ENCODE measurements at regions not wholly inside any gene's neighbourhood (a gene's known extent, or its start where the extent isn't known, plus 50 kb on each side); places are given as distances from the start of the nearest gene placed in this dataset.

- no peaks in the 10 kb centered on the region for H3K79me2 ChIP-seq (ENCODE audit: control insufficient read depth, insufficient read depth, low read length)
- peaks cover 14% of the 10 kb centered on the region for H3K4me1 ChIP-seq (ENCODE audit: control insufficient read depth, extremely low read depth, insufficient read depth, low read length)
- no peak overlapping the region for H3K27ac ChIP-seq (ENCODE audit: control insufficient read depth, insufficient read depth, low read length)
- H2AFZ ChIP-seq (ENCODE audit: control insufficient read depth, low read length) = no peak overlapping the region
- DNase-seq (ENCODE audit: low read depth, low spot score) (no peak), FAIRE-seq (no peak)
- H3K36me3 ChIP-seq (ENCODE audit: control insufficient read depth in 2 of 2, extremely low read depth in 1 of 2, insufficient read depth in 2 of 2, low read length in 2 of 2) = no peaks in the 10 kb centered on the region
- no peaks in the 10 kb centered on the region for H3K27me3 ChIP-seq (ENCODE audit: control insufficient read depth, extremely low read depth, insufficient read depth, low read length)
- H3K4me2 ChIP-seq (ENCODE audit: control insufficient read depth, extremely low read depth, insufficient read depth, low read depth, low read length) = no peak overlapping the region
- H3K9ac ChIP-seq (ENCODE audit: control insufficient read depth, extremely low read depth, insufficient read depth, low read length) = no peak overlapping the region
- dilution Hi-C loops (cut with MboI; ENCODE audit: extremely low pct_ligation_motif_present, low sequenced_read_pairs) = no loop called here
- no peak for TF ChIP-seq EZH2 (IDR thresholded peaks at IDR 0.05; ENCODE audit: low read length)
- TF ChIP-seq CTCF (optimal IDR thresholded peaks at IDR 0.05 in 1 of 3, IDR thresholded peaks at IDR 0.05 in 1 of 3, conservative IDR thresholded peaks at IDR 0.05 in 1 of 3; ENCODE audit: extremely low read depth in 1 of 3, insufficient read depth in 2 of 3, low read length in 3 of 3) = no peak
- H3K4me3 ChIP-seq (ENCODE audit: control insufficient read depth in 2 of 3, extremely low read depth in 1 of 3, insufficient read depth in 2 of 3, low read depth in 1 of 3, low read length in 3 of 3) = no peak overlapping the region
- H4K20me1 ChIP-seq (ENCODE audit: control insufficient read depth, extremely low read depth, insufficient read depth, low read length) = no peaks in the 10 kb centered on the region
- H3K9me1 ChIP-seq (ENCODE audit: control insufficient read depth, extremely low read depth, insufficient read depth, low read length) = no peaks in the 10 kb centered on the region
- no peaks in the 10 kb centered on the region for H3K9me3 ChIP-seq (ENCODE audit: control insufficient read depth, low read depth, low read length)
Observed at GRCh38 chr5:57007344-57007743, 55.4 kb upstream of the MIER3 start.

- no peak overlapping the region for H3K4me2 ChIP-seq (ENCODE audit: control insufficient read depth, extremely low read depth, insufficient read depth, low read depth, low read length)
- DNase-seq (ENCODE audit: low read depth, low spot score) = no peak
- H3K27me3 ChIP-seq (ENCODE audit: control insufficient read depth, extremely low read depth, insufficient read depth, low read length) = no peaks in the 10 kb centered on the region
- H4K20me1 ChIP-seq (ENCODE audit: control insufficient read depth, extremely low read depth, insufficient read depth, low read length) = no peaks in the 10 kb centered on the region
- H3K79me2 ChIP-seq (ENCODE audit: control insufficient read depth, insufficient read depth, low read length) = no peaks in the 10 kb centered on the region
- no peaks in the 10 kb centered on the region for H3K9me1 ChIP-seq (ENCODE audit: control insufficient read depth, extremely low read depth, insufficient read depth, low read length)
- peaks cover 7% of the 10 kb centered on the region for H3K4me1 ChIP-seq (ENCODE audit: control insufficient read depth, extremely low read depth, insufficient read depth, low read length)
- H3K36me3 ChIP-seq (ENCODE audit: control insufficient read depth in 2 of 2, extremely low read depth in 1 of 2, insufficient read depth in 2 of 2, low read length in 2 of 2) = no peaks in the 10 kb centered on the region
- H3K27ac ChIP-seq (ENCODE audit: control insufficient read depth, insufficient read depth, low read length) = no peak overlapping the region
- dilution Hi-C loops (cut with MboI; ENCODE audit: extremely low pct_ligation_motif_present, low sequenced_read_pairs) = no loop called here
- no peaks in the 10 kb centered on the region for H3K9me3 ChIP-seq (ENCODE audit: control insufficient read depth, low read depth, low read length)
- TF ChIP-seq CTCF (optimal IDR thresholded peaks at IDR 0.05 in 1 of 3, IDR thresholded peaks at IDR 0.05 in 1 of 3, conservative IDR thresholded peaks at IDR 0.05 in 1 of 3; ENCODE audit: extremely low read depth in 1 of 3, insufficient read depth in 2 of 3, low read length in 3 of 3) (no peak), EZH2 (IDR thresholded peaks at IDR 0.05; ENCODE audit: low read length) (no peak)
- H2AFZ ChIP-seq (ENCODE audit: control insufficient read depth, low read length) = no peak overlapping the region
- FAIRE-seq = no peak
- H3K4me3 ChIP-seq (ENCODE audit: control insufficient read depth in 2 of 3, extremely low read depth in 1 of 3, insufficient read depth in 2 of 3, low read depth in 1 of 3, low read length in 3 of 3) = no peak overlapping the region
- no peak overlapping the region for H3K9ac ChIP-seq (ENCODE audit: control insufficient read depth, extremely low read depth, insufficient read depth, low read length)
Observed at GRCh38 chr5:57009811-57010210, 57.9 kb upstream of the MIER3 start.
